PFSK-1 (cell line): ENCODE measurements at regions not wholly inside any gene's neighbourhood (a gene's known extent, or its start where the extent isn't known, plus 50 kb on each side); places are given as distances from the start of the nearest gene placed in this dataset.

ENCODE experiments used
- FOXP2 ChIP-seq: optimal IDR thresholded peaks from 2 replicates; pipeline ENCODE3; 2011; ENCODE audit warnings: borderline replicate concordance, control low read depth, inconsistent platforms; ENCODE audit not compliant: insufficient read depth; ENCODE audit errors: extremely low read length, extremely low read depth
- POLR2AphosphoS5 ChIP-seq: IDR thresholded peaks from 2 replicates; pipeline ENCODE4 v1.6.1; 2012; ENCODE audit warnings: low read depth, mild to moderate bottlenecking, control low read depth, low read length, moderate library complexity
- SIN3A ChIP-seq: IDR thresholded peaks from 2 replicates; pipeline ENCODE4 v1.6.1; 2012; ENCODE audit warnings: mild to moderate bottlenecking, low read length, moderate library complexity, borderline replicate concordance; ENCODE audit not compliant: insufficient read depth
- TAF1 ChIP-seq: IDR thresholded peaks from 2 replicates; pipeline ENCODE4 v1.6.1; 2012; ENCODE audit warnings: low read length, control low read depth, borderline replicate concordance; ENCODE audit not compliant: insufficient read depth
- TF ChIP-seq, protein P1 (sequence below), 2 experiments: IDR thresholded peaks; 2 replicates each; pipeline versions ENCODE4 v1.6.1 to v1.8.0; 2011 to 2012; ENCODE audit warnings: low read depth in 2 of 2, low read length in 2 of 2, control low read depth in 1 of 2, inconsistent platforms in 1 of 2, mild to moderate bottlenecking in 1 of 2, moderate library complexity in 1 of 2; ENCODE audit not compliant: insufficient read depth in 1 of 2

GRCh38 chr3:65037861-65038260 lies 350.1 kb upstream of the ADAMTS9 start:
- TF ChIP-seq POLR2AphosphoS5 (no peak), FOXP2 (no peak), SIN3A (no peak), TAF1 (no peak)
- TF ChIP-seq, protein P1, sequence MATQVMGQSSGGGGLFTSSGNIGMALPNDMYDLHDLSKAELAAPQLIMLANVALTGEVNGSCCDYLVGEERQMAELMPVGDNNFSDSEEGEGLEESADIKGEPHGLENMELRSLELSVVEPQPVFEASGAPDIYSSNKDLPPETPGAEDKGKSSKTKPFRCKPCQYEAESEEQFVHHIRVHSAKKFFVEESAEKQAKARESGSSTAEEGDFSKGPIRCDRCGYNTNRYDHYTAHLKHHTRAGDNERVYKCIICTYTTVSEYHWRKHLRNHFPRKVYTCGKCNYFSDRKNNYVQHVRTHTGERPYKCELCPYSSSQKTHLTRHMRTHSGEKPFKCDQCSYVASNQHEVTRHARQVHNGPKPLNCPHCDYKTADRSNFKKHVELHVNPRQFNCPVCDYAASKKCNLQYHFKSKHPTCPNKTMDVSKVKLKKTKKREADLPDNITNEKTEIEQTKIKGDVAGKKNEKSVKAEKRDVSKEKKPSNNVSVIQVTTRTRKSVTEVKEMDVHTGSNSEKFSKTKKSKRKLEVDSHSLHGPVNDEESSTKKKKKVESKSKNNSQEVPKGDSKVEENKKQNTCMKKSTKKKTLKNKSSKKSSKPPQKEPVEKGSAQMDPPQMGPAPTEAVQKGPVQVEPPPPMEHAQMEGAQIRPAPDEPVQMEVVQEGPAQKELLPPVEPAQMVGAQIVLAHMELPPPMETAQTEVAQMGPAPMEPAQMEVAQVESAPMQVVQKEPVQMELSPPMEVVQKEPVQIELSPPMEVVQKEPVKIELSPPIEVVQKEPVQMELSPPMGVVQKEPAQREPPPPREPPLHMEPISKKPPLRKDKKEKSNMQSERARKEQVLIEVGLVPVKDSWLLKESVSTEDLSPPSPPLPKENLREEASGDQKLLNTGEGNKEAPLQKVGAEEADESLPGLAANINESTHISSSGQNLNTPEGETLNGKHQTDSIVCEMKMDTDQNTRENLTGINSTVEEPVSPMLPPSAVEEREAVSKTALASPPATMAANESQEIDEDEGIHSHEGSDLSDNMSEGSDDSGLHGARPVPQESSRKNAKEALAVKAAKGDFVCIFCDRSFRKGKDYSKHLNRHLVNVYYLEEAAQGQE (IDR thresholded peaks at IDR 0.05; ENCODE audit: insufficient read depth in 1 of 2, low read depth in 2 of 2, low read length in 2 of 2): no peak

DNA sequence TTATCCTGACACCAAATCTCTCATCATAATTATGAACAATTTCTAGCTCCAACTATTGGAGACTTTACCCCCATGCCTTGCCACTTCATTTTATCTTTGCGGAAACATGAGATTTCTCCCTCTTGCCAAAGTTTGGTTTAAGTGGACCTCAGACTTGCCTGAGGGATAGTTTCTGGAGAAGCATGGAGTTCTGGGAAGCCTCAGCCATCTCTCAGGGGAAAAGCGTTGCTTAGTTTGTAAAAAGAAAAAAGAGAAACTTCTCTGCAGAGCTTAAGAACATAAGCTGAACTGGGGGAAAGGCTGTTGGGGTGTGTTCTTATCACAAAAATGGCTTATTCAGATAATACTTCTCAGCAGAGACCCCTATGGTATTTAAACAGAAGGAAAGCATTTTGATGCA lies 347.4 kb upstream of the ADAMTS9 start:
- TF ChIP-seq TAF1 (no peak), SIN3A (no peak), FOXP2 (no peak), POLR2AphosphoS5 (no peak)
- TF ChIP-seq, protein P1 (IDR thresholded peaks at IDR 0.05; ENCODE audit: insufficient read depth in 1 of 2, low read depth in 2 of 2, low read length in 2 of 2): no peak

GRCh38 chr3:65033576-65033975 lies 345.8 kb upstream of the ADAMTS9 start:
- TF ChIP-seq SIN3A (no peak), TAF1 (no peak), FOXP2 (no peak), POLR2AphosphoS5 (no peak)
- TF ChIP-seq, protein P1 (IDR thresholded peaks at IDR 0.05; ENCODE audit: insufficient read depth in 1 of 2, low read depth in 2 of 2, low read length in 2 of 2): no peak

DNA sequence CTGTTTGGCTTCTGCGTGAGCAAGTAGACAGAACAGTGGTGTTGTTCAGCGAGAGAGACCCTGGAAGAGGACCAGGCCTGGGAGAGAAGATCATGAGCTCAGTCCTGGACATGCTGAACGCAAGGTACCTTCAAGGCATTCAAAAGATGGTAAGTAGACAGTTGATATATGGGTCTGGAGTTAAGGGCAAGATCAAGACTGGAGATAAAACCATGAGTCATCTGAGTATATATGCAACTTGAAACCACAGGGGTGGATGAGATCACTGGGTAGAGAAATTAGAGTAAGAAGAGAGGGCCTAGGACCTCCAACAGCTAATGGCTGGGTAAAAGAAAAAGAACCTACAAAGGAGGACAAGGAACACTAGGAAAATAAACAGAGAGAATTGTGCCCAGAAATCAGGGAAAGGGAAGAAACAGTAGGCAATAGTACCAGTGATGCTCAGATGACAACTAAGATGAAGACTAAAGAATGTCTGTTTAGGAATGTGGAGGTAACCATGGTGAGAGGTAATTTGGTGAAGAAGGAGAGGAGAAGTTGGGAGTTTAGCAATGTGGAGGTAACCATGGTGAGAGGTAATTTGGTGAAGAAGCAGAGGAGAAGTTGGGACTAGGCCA lies 343.2 kb upstream of the ADAMTS9 start:
- no peak for TF ChIP-seq SIN3A
- no peak for TF ChIP-seq POLR2AphosphoS5
- no peak for TF ChIP-seq TAF1
- TF ChIP-seq FOXP2: no peak
- TF ChIP-seq, protein P1 (IDR thresholded peaks at IDR 0.05; ENCODE audit: insufficient read depth in 1 of 2, low read depth in 2 of 2, low read length in 2 of 2): no peak
